GM12892 (cell line): ENCODE measurements at regions not wholly inside any gene's neighbourhood (a gene's known extent, or its start where the extent isn't known, plus 50 kb on each side); places are given as distances from the start of the nearest gene placed in this dataset.

Source experiments
- DNase-seq: peaks from one replicate; pipeline ENCODE4 v3.0.0; 2011; ENCODE audit not compliant: insufficient read length
- FAIRE-seq: peaks from 2 replicates; lab custom pipeline; 2011; peaks lifted over from hg19 to GRCh38; lab: Jason Lieb, UNC
- POLR2A ChIP-seq: IDR thresholded peaks from 2 replicates; pipeline ENCODE4 v1.6.1; 2011; ENCODE audit warnings: low read depth, low read length, control low read depth
- POLR2AphosphoS5 ChIP-seq: IDR thresholded peaks from 2 replicates; pipeline ENCODE4 v1.6.1; 2011; ENCODE audit warnings: low read depth, low read length, control low read depth
- TAF1 ChIP-seq: IDR thresholded peaks from 2 replicates; pipeline ENCODE4 v1.6.1; 2011; ENCODE audit warnings: low read depth, mild to moderate bottlenecking, control low read depth, low read length, borderline replicate concordance

- no peak for DNase-seq
- TF ChIP-seq TAF1 (no peak), POLR2A (no peak), POLR2AphosphoS5 (no peak)
- no peak for FAIRE-seq
Measured at GRCh38 chr22:27585141-27585540, 216.4 kb downstream of the MN1 start.

GRCh38 chr22:27588268-27588667 is 213.3 kb downstream of the MN1 start:
- FAIRE-seq = no peak
- DNase-seq = no peak
- TF ChIP-seq TAF1 = no peak
- TF ChIP-seq POLR2A = no peak
- TF ChIP-seq POLR2AphosphoS5 = no peak

GRCh38 chr22:27588915-27589314 is 212.6 kb downstream of the MN1 start:
- FAIRE-seq (peak; percentile 30), DNase-seq (no peak)
- no peak for TF ChIP-seq POLR2AphosphoS5
- TF ChIP-seq POLR2A = no peak

GRCh38 chr22:27591060-27591459 is 210.5 kb downstream of the MN1 start:
- TF ChIP-seq POLR2AphosphoS5 (no peak), TAF1 (no peak), POLR2A (no peak)
- no peak for DNase-seq
- FAIRE-seq = no peak

GRCh38 chr22:27593378-27593777 is 208.2 kb downstream of the MN1 start:
- no peak for TF ChIP-seq TAF1
- no peak for TF ChIP-seq POLR2A
- no peak for TF ChIP-seq POLR2AphosphoS5
- no peak for FAIRE-seq
- no peak for DNase-seq

GRCh38 chr22:27594020-27594419 is 207.5 kb downstream of the MN1 start:
- TF ChIP-seq POLR2A (no peak), TAF1 (no peak), POLR2AphosphoS5 (no peak)
- DNase-seq = no peak
- FAIRE-seq = no peak

GRCh38 chr22:27594474-27595134 is 207.0 kb downstream of the MN1 start:
- FAIRE-seq (no peak), DNase-seq (no peak)
- no peak for TF ChIP-seq TAF1
- no peak for TF ChIP-seq POLR2A
- no peak for TF ChIP-seq POLR2AphosphoS5

- TF ChIP-seq POLR2AphosphoS5 = no peak
- TF ChIP-seq POLR2A = no peak
- TF ChIP-seq TAF1 = no peak
- FAIRE-seq = no peak
Measured at GRCh38 chr22:27596133-27596870, 205.3 kb downstream of the MN1 start.

GRCh38 chr22:27597703-27598444 is 203.7 kb downstream of the MN1 start:
- FAIRE-seq = no peak
- no peak for DNase-seq
- TF ChIP-seq POLR2A (no peak), POLR2AphosphoS5 (no peak), TAF1 (no peak)

More at GRCh38 chr22:27596133-27596870, 205.3 kb downstream of the MN1 start:
- DNase-seq = no peak

- FAIRE-seq (no peak), DNase-seq (no peak)
- TF ChIP-seq POLR2A (no peak), POLR2AphosphoS5 (no peak), TAF1 (no peak)
Measured at GRCh38 chr22:27598792-27599191, 202.8 kb downstream of the MN1 start.

GRCh38 chr22:27601195-27601594 is 200.4 kb downstream of the MN1 start:
- FAIRE-seq (no peak), DNase-seq (no peak)
- no peak for TF ChIP-seq POLR2AphosphoS5
- no peak for TF ChIP-seq POLR2A
- TF ChIP-seq TAF1 = no peak
